Body of pancreas (tissue), 4 donors: ENCODE measurements at regions not wholly inside any gene's neighbourhood (a gene's known extent, or its start where the extent isn't known, plus 50 kb on each side); places are given as distances from the start of the nearest gene placed in this dataset.

Experiments used
- ATAC-seq: fragments of 150-250 bp; one replicate; pipeline ENCODE4 v1.9.1; 2016
- DNase-seq, 4 donors: peaks; one replicate each; pipeline ENCODE4 v3.0.0-alpha.2; 2019
- H3K27ac ChIP-seq, 4 donors: fragments of 200-600 bp; sonication (generic); 1 replicate in 3 of 4; 2 replicates in 1 of 4; pipeline versions ENCODE4 v1.5.1 to v1.6.1; 2016 to 2019; ENCODE audit warnings: mild to moderate bottlenecking in 1 of 4, mixed read lengths in 1 of 4, moderate library complexity in 1 of 4
- H3K27me3 ChIP-seq, 2 donors: fragments of 200-600 bp; sonication (generic); one replicate each; pipeline ENCODE4 v1.6.0; 2016; ENCODE audit warnings: mild to moderate bottlenecking in 1 of 2
- H3K36me3 ChIP-seq, 2 donors: fragments of 200-600 bp; sonication (generic); replicated peaks in 1 of 2; 2 replicates each; pipeline ENCODE4 v1.5.1; 2016; ENCODE audit warnings: low read depth in 2 of 2; ENCODE audit not compliant: insufficient read depth in 1 of 2
- H3K4me1 ChIP-seq: fragments of 200-600 bp; sonication (generic); one replicate; pipeline ENCODE4 v1.6.0; 2016
- H3K4me3 ChIP-seq, 2 donors: fragments of 200-600 bp; sonication (generic); 1 replicate in 1 of 2; 2 replicates in 1 of 2; pipeline ENCODE4 v1.5.1; 2016 to 2019
- H3K9me3 ChIP-seq, 3 donors: fragments of 200-600 bp; sonication (generic); 1 replicate in 2 of 3; 2 replicates in 1 of 3; pipeline ENCODE4 v1.5.1; 2016
- CTCF ChIP-seq, 7 experiments: fragments of 450-650 bp in 4 of 7; fragments of 200-600 bp in 3 of 7; sonication (generic) in 3 of 7; IDR thresholded peaks; one replicate each; pipeline ENCODE4 v1.5.1; 2016 to 2019; ENCODE audit warnings: antibody characterized with exemption in 7 of 7
- POLR2A ChIP-seq, 3 donors: fragments of 450-650 bp; IDR thresholded peaks; one replicate each; pipeline ENCODE4 v1.6.1; 2016; ENCODE audit warnings: antibody characterized with exemption in 3 of 3, mild to moderate bottlenecking in 2 of 3
- WGBS, 2 donors: methylation state at CpG; one replicate each; pipeline ENCODE4 v1.1.5; 2017; 5-methylcytosine and 5-hydroxymethylcytosine counted together
- intact Hi-C: fragments of 100-400 bp; cut with DNase I; formaldehyde crosslinking; loops from one replicate; pipeline ENCODE4 v1.15.1; 2023

- WGBS, 2 donors = 13 to 16% methylated on average over 9 of the region's 9 CpGs
- ATAC-seq (no peak), DNase-seq (no peak)
- Histone ChIP-seq H3K4me3 (no peak overlapping the region), H3K27me3 (no peaks in the 10 kb centered on the region), H3K9me3 (no peaks in the 10 kb centered on the region), H3K4me1 (no peaks in the 10 kb centered on the region), H3K36me3 (no peaks in the 10 kb centered on the region), H3K27ac (no peak overlapping the region)
- intact Hi-C loops = loop anchor here (10.0 kb wide), 1 partner anchor 1982 kb away; no protein-coding TSS in a partner anchor
- TF ChIP-seq CTCF (IDR thresholded peaks at IDR 0.05) (no peak), POLR2A (IDR thresholded peaks at IDR 0.05) (no peak)
Measured at GRCh38 chr22:47597041-47597440, 834.6 kb downstream of the TBC1D22A start.

- TF ChIP-seq CTCF (IDR thresholded peaks at IDR 0.05) (no peak), POLR2A (IDR thresholded peaks at IDR 0.05) (no peak)
- intact Hi-C loops = loop anchor here (10.0 kb wide), 1 partner anchor 1981 kb away; no protein-coding TSS in a partner anchor
- no peak for ATAC-seq
- no peaks in the 10 kb centered on the region for H3K9me3 ChIP-seq
- no peaks in the 10 kb centered on the region for H3K27me3 ChIP-seq
- DNase-seq = no peak
- H3K27ac ChIP-seq = no peak overlapping the region
- no peak overlapping the region for H3K4me3 ChIP-seq
- WGBS, 2 donors = 60 to 72% methylated on average over 5 to 9 of the region's 9 CpGs
- no peaks in the 10 kb centered on the region for H3K36me3 ChIP-seq
- no peaks in the 10 kb centered on the region for H3K4me1 ChIP-seq
Measured at GRCh38 chr22:47596176-47596690, 833.8 kb downstream of the TBC1D22A start.

GRCh38 chr22:47594836-47595521, 832.5 kb downstream of the TBC1D22A start:
- Histone ChIP-seq H3K4me3 (no peak overlapping the region), H3K4me1 (no peaks in the 10 kb centered on the region), H3K9me3 (no peaks in the 10 kb centered on the region), H3K36me3 (no peaks in the 10 kb centered on the region), H3K27me3 (no peaks in the 10 kb centered on the region), H3K27ac (no peak overlapping the region)
- intact Hi-C loops = loop anchor here (10.0 kb wide), 1 partner anchor 1980 kb away; no protein-coding TSS in a partner anchor
- ATAC-seq = no peak
- no peak for DNase-seq
- WGBS, 2 donors = 73 to 76% methylated on average over 6 of the region's 6 CpGs
- TF ChIP-seq CTCF (IDR thresholded peaks at IDR 0.05) (no peak), POLR2A (IDR thresholded peaks at IDR 0.05) (no peak)

GRCh38 chr22:47593911-47594311, 831.5 kb downstream of the TBC1D22A start:
- H3K36me3 ChIP-seq = no peaks in the 10 kb centered on the region

More at GRCh38 chr22:47593911-47594311, 831.5 kb downstream of the TBC1D22A start:
- intact Hi-C loops = loop anchor here (10.0 kb wide), 1 partner anchor 1979 kb away; no protein-coding TSS in a partner anchor
- H3K27ac ChIP-seq = no peak overlapping the region
- no peaks in the 10 kb centered on the region for H3K9me3 ChIP-seq
- DNase-seq = no peak
- WGBS, 2 donors = 67 to 73% methylated on average over 6 to 15 of the region's 15 CpGs
- no peak overlapping the region for H3K4me3 ChIP-seq
- H3K4me1 ChIP-seq = no peaks in the 10 kb centered on the region
- no peaks in the 10 kb centered on the region for H3K27me3 ChIP-seq
- no peak for ATAC-seq
- TF ChIP-seq POLR2A (IDR thresholded peaks at IDR 0.05) (no peak), CTCF (IDR thresholded peaks at IDR 0.05) (no peak)
